Mammary epithelial cell (primary cell): ENCODE measurements at regions not wholly inside any gene's neighbourhood (a gene's known extent, or its start where the extent isn't known, plus 50 kb on each side); places are given as distances from the start of the nearest gene placed in this dataset.

Experiments
- EZH2 ChIP-seq: IDR thresholded peaks from 2 replicates; pipeline ENCODE4 v1.6.1; 2012; ENCODE audit warnings: low read length, inconsistent platforms, borderline replicate concordance
- TF ChIP-seq, protein P1 (sequence below), 2 donors: IDR thresholded peaks in 1 of 2; conservative IDR thresholded peaks in 1 of 2; 2 replicates each; pipeline ENCODE4 v1.5.1; 2011 to 2012; ENCODE audit warnings: inconsistent platforms in 2 of 2, low read length in 2 of 2, mild to moderate bottlenecking in 2 of 2, control low read depth in 1 of 2, low read depth in 1 of 2; ENCODE audit not compliant: insufficient read depth in 1 of 2; ENCODE audit errors: extremely low read depth in 1 of 2

DNA sequence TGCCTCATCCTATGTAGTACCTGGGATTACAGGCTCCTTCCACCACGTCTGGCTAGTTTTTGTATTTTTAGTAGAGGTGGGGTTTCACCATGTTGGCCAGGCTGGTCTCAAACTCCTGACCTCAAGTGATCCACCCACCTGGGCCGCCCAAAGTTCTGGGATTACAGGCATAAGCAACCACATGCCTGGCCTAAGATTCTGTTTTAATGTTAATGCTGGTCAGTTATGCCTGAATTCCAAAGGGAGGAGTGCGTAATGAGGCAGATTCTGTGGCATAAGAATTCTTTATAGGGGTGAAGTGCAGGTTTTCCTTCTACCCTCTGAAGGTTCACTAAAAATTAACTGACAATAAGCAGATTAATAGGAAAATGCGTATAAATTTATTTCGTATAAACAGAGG is 1343.8 kb upstream of the LRRTM1 start:
- no peak for TF ChIP-seq EZH2
- TF ChIP-seq, protein P1, sequence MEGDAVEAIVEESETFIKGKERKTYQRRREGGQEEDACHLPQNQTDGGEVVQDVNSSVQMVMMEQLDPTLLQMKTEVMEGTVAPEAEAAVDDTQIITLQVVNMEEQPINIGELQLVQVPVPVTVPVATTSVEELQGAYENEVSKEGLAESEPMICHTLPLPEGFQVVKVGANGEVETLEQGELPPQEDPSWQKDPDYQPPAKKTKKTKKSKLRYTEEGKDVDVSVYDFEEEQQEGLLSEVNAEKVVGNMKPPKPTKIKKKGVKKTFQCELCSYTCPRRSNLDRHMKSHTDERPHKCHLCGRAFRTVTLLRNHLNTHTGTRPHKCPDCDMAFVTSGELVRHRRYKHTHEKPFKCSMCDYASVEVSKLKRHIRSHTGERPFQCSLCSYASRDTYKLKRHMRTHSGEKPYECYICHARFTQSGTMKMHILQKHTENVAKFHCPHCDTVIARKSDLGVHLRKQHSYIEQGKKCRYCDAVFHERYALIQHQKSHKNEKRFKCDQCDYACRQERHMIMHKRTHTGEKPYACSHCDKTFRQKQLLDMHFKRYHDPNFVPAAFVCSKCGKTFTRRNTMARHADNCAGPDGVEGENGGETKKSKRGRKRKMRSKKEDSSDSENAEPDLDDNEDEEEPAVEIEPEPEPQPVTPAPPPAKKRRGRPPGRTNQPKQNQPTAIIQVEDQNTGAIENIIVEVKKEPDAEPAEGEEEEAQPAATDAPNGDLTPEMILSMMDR (conservative IDR thresholded peaks at IDR 0.05 in 1 of 2, IDR thresholded peaks at IDR 0.05 in 1 of 2; ENCODE audit: extremely low read depth in 1 of 2, insufficient read depth in 1 of 2, low read depth in 1 of 2, low read length in 2 of 2) = no peak
